ENCODE measurements at regions not wholly inside any gene's neighbourhood (a gene's known extent, or its start where the extent isn't known, plus 50 kb on each side); places are given as distances from the start of the nearest gene placed in this dataset.

GRCh38 chr2:126764686-126765265, 108.8 kb downstream of the GYPC start:
- TF ChIP-seq CTCF (IDR thresholded peaks at IDR 0.05) = no peak
- no peak for TF ChIP-seq POLR2AphosphoS5 (IDR thresholded peaks at IDR 0.05)

Measured in suprapubic skin (tissue), 3 donors.